BE2C (cell line): ENCODE measurements at regions not wholly inside any gene's neighbourhood (a gene's known extent, or its start where the extent isn't known, plus 50 kb on each side); places are given as distances from the start of the nearest gene placed in this dataset.

Experiments used
- DNase-seq: peaks from one replicate; pipeline ENCODE4 v3.0.0-alpha.2; 2020
- H3K27me3 ChIP-seq: fragments of 250-450 bp; sonication (Bioruptor Pico); 2 replicates; pipeline ENCODE4 v1.5.1; 2020; ENCODE audit warnings: mild to moderate bottlenecking
- H3K36me3 ChIP-seq: fragments of 250-450 bp; sonication (Bioruptor Pico); 2 replicates; pipeline ENCODE4 v1.5.1; 2020; ENCODE audit warnings: mild to moderate bottlenecking
- H3K4me1 ChIP-seq: fragments of 250-450 bp; sonication (Bioruptor Pico); 2 replicates; pipeline ENCODE4 v1.5.1; 2020
- H3K4me3 ChIP-seq: 2 replicates; pipeline ENCODE4 v1.5.1; 2011; ENCODE audit warnings: low read depth, low read length
- H3K9me3 ChIP-seq: fragments of 250-450 bp; sonication (Bioruptor Pico); 2 replicates; pipeline ENCODE4 v1.5.1; 2020
- CTCF ChIP-seq: IDR thresholded peaks from 2 replicates; pipeline ENCODE4 v1.5.1; 2012; ENCODE audit warnings: mild to moderate bottlenecking, low read depth, low read length

- Histone ChIP-seq H3K4me3 (no peak overlapping the region), H3K4me1 (no peaks in the 10 kb centered on the region; the same call in 1 of the 2 replicates), H3K9me3 (no peaks in the 10 kb centered on the region), H3K36me3 (no peaks in the 10 kb centered on the region), H3K27me3 (no peaks in the 10 kb centered on the region)
- no peak for DNase-seq
- no peak for TF ChIP-seq CTCF
Measured at GRCh38 chr1:115453666-115454065, 115.6 kb upstream of the NGF start.

- Histone ChIP-seq H3K36me3 (no peaks in the 10 kb centered on the region), H3K4me1 (no peaks in the 10 kb centered on the region; the same call in 1 of the 2 replicates), H3K4me3 (no peak overlapping the region), H3K9me3 (no peaks in the 10 kb centered on the region), H3K27me3 (no peaks in the 10 kb centered on the region)
- TF ChIP-seq CTCF = no peak
- no peak for DNase-seq
Measured at GRCh38 chr1:115452600-115453329, 114.7 kb upstream of the NGF start.

GRCh38 chr1:115450501-115451040 lies 112.5 kb upstream of the NGF start:
- Histone ChIP-seq H3K4me3 (no peak overlapping the region), H3K4me1 (no peaks in the 10 kb centered on the region; the same call in 1 of the 2 replicates), H3K9me3 (no peaks in the 10 kb centered on the region), H3K36me3 (no peaks in the 10 kb centered on the region), H3K27me3 (no peaks in the 10 kb centered on the region)
- DNase-seq = no peak
- no peak for TF ChIP-seq CTCF

GRCh38 chr1:115448282-115449044 lies 110.4 kb upstream of the NGF start:
- no peak overlapping the region for H3K4me3 ChIP-seq
- DNase-seq = no peak
- H3K4me1 ChIP-seq = no peaks in the 10 kb centered on the region; the same call in 1 of the 2 replicates
- H3K9me3 ChIP-seq = no peaks in the 10 kb centered on the region
- H3K27me3 ChIP-seq = no peaks in the 10 kb centered on the region
- TF ChIP-seq CTCF = no peak
- H3K36me3 ChIP-seq = no peaks in the 10 kb centered on the region

GRCh38 chr1:115447672-115448071 lies 109.6 kb upstream of the NGF start:
- H3K9me3 ChIP-seq = no peaks in the 10 kb centered on the region
- no peaks in the 10 kb centered on the region for H3K4me1 ChIP-seq
- no peak for TF ChIP-seq CTCF
- DNase-seq = no peak
- no peak overlapping the region for H3K4me3 ChIP-seq
- no peaks in the 10 kb centered on the region for H3K36me3 ChIP-seq
- H3K27me3 ChIP-seq = no peaks in the 10 kb centered on the region

- Histone ChIP-seq H3K4me3 (no peak overlapping the region), H3K9me3 (no peaks in the 10 kb centered on the region), H3K4me1 (no peaks in the 10 kb centered on the region), H3K36me3 (no peaks in the 10 kb centered on the region), H3K27me3 (no peaks in the 10 kb centered on the region)
- no peak for TF ChIP-seq CTCF
- DNase-seq = no peak
Measured at GRCh38 chr1:115445090-115445489, 107.0 kb upstream of the NGF start.
